K562 (cell line): ENCODE measurements at regions not wholly inside any gene's neighbourhood (a gene's known extent, or its start where the extent isn't known, plus 50 kb on each side); places are given as distances from the start of the nearest gene placed in this dataset.

ENCODE experiments used
- ATAC-seq: fragments of 200-7000 bp; cut with Tn5 transposase; 3 replicates; pipeline ENCODE4 v1.9.1; 2020; ENCODE audit warnings: moderate library complexity
- BruUV-seq: library from RNA; stranded (reverse); fragments of 400-500 nt; replicated peaks from 2 replicates; lab custom pipeline; 2021; lab: Mats Ljungman, UMichigan
- CTCF ChIA-PET: fragments of 300-600 bp; formaldehyde crosslinking; extraction: SDS; loops from one replicate; lab custom pipeline; 2021; ENCODE audit warnings: low intra/inter-chr PET ratio; lab: Yijun Ruan, JAX
- POLR2A ChIA-PET: fragments of 300-600, 350-650 bp; sonication (Branson Sonifier 250); formaldehyde crosslinking; extraction: SDS; loops from one replicate; lab custom pipeline; 2021; ENCODE audit warnings: antibody characterized with exemption, inconsistent platforms; lab: Yijun Ruan, JAX
- DNase-seq, 4 experiments: peaks; one replicate each; pipeline versions ENCODE4 v3.0.0 to v3.0.0-alpha.2; 2011 to 2018; ENCODE audit warnings: low spot score in 3 of 4, mixed read lengths in 3 of 4; ENCODE audit errors: extremely low read depth in 1 of 4
- FAIRE-seq: peaks from 2 replicates; lab custom pipeline; 2011; peaks lifted over from hg19 to GRCh38; lab: Jason Lieb, UNC
- H2AFZ ChIP-seq: 2 replicates; pipeline ENCODE4 v1.6.0; 2011; ENCODE audit warnings: low read depth, low read length, control low read depth, inconsistent platforms
- H3K27ac ChIP-seq: fragments of 200-600 bp; 3 replicates; pipeline ENCODE4 v1.8.0; 2011; ENCODE audit warnings: low read depth, mild to moderate bottlenecking, control low read depth, inconsistent platforms, low read length, moderate library complexity, mixed read lengths; ENCODE audit errors: extremely low read depth
- H3K27me3 ChIP-seq, 2 experiments: fragments of 300-600 bp in 1 of 2; 2 replicates in 1 of 2; 3 replicates in 1 of 2; pipeline versions ENCODE4 v1.6.0 to v1.8.0; 2011; ENCODE audit warnings: inconsistent platforms in 2 of 2, low read length in 2 of 2, mild to moderate bottlenecking in 1 of 2, mixed read lengths in 1 of 2, moderate library complexity in 1 of 2; ENCODE audit not compliant: control insufficient read depth in 2 of 2, insufficient read depth in 2 of 2
- H3K36me3 ChIP-seq: fragments of 300-600 bp; 3 replicates; pipeline ENCODE4 v1.8.0; 2011; ENCODE audit warnings: mild to moderate bottlenecking, low read length, inconsistent platforms; ENCODE audit not compliant: control insufficient read depth, insufficient read depth
- H3K4me1 ChIP-seq, 2 experiments: fragments of 200-600 bp in 1 of 2; replicated peaks in 1 of 2; 2 replicates in 1 of 2; 3 replicates in 1 of 2; pipeline versions ENCODE4 v1.5.1 to v1.8.0; 2011; ENCODE audit warnings: inconsistent platforms in 2 of 2, low read length in 2 of 2, mild to moderate bottlenecking in 1 of 2, mixed read lengths in 1 of 2, moderate library complexity in 1 of 2; ENCODE audit not compliant: control insufficient read depth in 2 of 2, insufficient read depth in 2 of 2
- H3K4me2 ChIP-seq: 2 replicates; pipeline ENCODE4 v1.6.1; 2011; ENCODE audit warnings: low read length, control low read depth, inconsistent platforms, mixed read lengths; ENCODE audit not compliant: insufficient read depth
- H3K4me3 ChIP-seq: fragments of 200-600 bp; sonication (generic), shearing (Covaris generic); 2 replicates; pipeline ENCODE4 v1.5.1; 2016; ENCODE audit warnings: control low read depth, inconsistent platforms
- H3K79me2 ChIP-seq: fragments of 200-600 bp; 3 replicates; pipeline ENCODE4 v1.8.0; 2011; ENCODE audit warnings: low read length, inconsistent platforms; ENCODE audit not compliant: control insufficient read depth, insufficient read depth
- H3K9ac ChIP-seq, 2 experiments: 2 replicates each; pipeline versions ENCODE4 v1.6.0 to v1.6.1; 2011; ENCODE audit warnings: low read depth in 2 of 2, low read length in 2 of 2, control low read depth in 1 of 2, inconsistent platforms in 1 of 2, mild to moderate bottlenecking in 1 of 2, mixed read lengths in 1 of 2; ENCODE audit not compliant: insufficient read depth in 1 of 2
- H3K9me1 ChIP-seq: one replicate; pipeline ENCODE4 v1.6.0; 2011; ENCODE audit warnings: inconsistent platforms, mild to moderate bottlenecking, low read length, moderate library complexity; ENCODE audit not compliant: control insufficient read depth, insufficient read depth
- H3K9me3 ChIP-seq: replicated peaks from 2 replicates; pipeline ENCODE4 v1.5.1; 2011; ENCODE audit warnings: low read depth, low read length, inconsistent platforms; ENCODE audit not compliant: control insufficient read depth, insufficient read depth
- H4K20me1 ChIP-seq: replicated peaks from 2 replicates; pipeline ENCODE4 v1.6.1; 2011; ENCODE audit warnings: low read length, inconsistent platforms, mixed read lengths; ENCODE audit not compliant: control insufficient read depth, insufficient read depth
- ARID2 ChIP-seq: fragments of 450-650 bp; IDR thresholded peaks from 2 replicates; pipeline ENCODE4 v1.6.1; 2017; ENCODE audit warnings: antibody characterized with exemption, mild to moderate bottlenecking
- CHD4 ChIP-seq: fragments of 200-600 bp; sonication (generic); IDR thresholded peaks from 3 replicates; pipeline ENCODE4 v1.6.1; 2012; ENCODE audit warnings: low read depth, mild to moderate bottlenecking, mixed read lengths, low read length, inconsistent platforms; ENCODE audit not compliant: insufficient read depth, insufficient replicate concordance, poor library complexity, severe bottlenecking
- IFI16 ChIP-seq: fragments of 250-450 bp; sonication (Bioruptor Pico); IDR thresholded peaks from 2 replicates; pipeline ENCODE4 v2.1.2; 2022; ENCODE audit warnings: mild to moderate bottlenecking, inconsistent platforms
- NFIC ChIP-seq: fragments of 450-650 bp; IDR thresholded peaks from 2 replicates; pipeline ENCODE4 v1.6.1; 2017; ENCODE audit warnings: mild to moderate bottlenecking, inconsistent platforms
- POLR2AphosphoS5 ChIP-seq: IDR thresholded peaks from 2 replicates; pipeline ENCODE4 v1.6.1; 2011; ENCODE audit warnings: mild to moderate bottlenecking, low read depth, low read length, moderate library complexity; ENCODE audit not compliant: control insufficient read depth, insufficient read depth
- POLR3A ChIP-seq: IDR thresholded peaks from 2 replicates; pipeline ENCODE4 v1.6.1; 2011; ENCODE audit warnings: borderline replicate concordance, mild to moderate bottlenecking, moderate library complexity; ENCODE audit not compliant: insufficient read length, insufficient read depth; ENCODE audit errors: extremely low read depth
- SIN3B ChIP-seq: fragments of 450-650 bp; IDR thresholded peaks from 2 replicates; pipeline ENCODE4 v1.6.1; 2017; ENCODE audit warnings: low read depth, mild to moderate bottlenecking, moderate library complexity
- SLC30A9 ChIP-seq: fragments of 250-450 bp; sonication (Bioruptor Pico); IDR thresholded peaks from 2 replicates; pipeline ENCODE4 v1.8.0; 2022; ENCODE audit warnings: mild to moderate bottlenecking, moderate library complexity
- SNRNP70 ChIP-seq: fragments of 200-400 bp; formaldehyde crosslinking; optimal IDR thresholded peaks from 2 replicates; pipeline ENCODE3; 2017; ENCODE audit warnings: low read depth, low read length
- SRSF9 ChIP-seq: fragments of 200-400 bp; formaldehyde crosslinking; IDR thresholded peaks from 2 replicates; pipeline ENCODE4 v1.6.1; 2017; ENCODE audit warnings: low read depth, low read length, borderline replicate concordance
- ZZZ3 ChIP-seq: fragments of 450-650 bp; IDR thresholded peaks from 2 replicates; pipeline ENCODE4 v1.6.1; 2016; ENCODE audit warnings: antibody characterized with exemption, mild to moderate bottlenecking, moderate library complexity
- WGBS: fragments of 100-300 bp; shearing (Covaris generic); methylation state at CpG from one replicate; pipeline ENCODE4 v1.1.6; 2016; ENCODE audit warnings: low coverage, mixed read lengths; ENCODE audit not compliant: insufficient coverage; ENCODE audit errors: missing lambda C conversion rate; 5-methylcytosine and 5-hydroxymethylcytosine counted together
- in situ Hi-C: fragments of 300-500 bp; cut with MboI; formaldehyde crosslinking; loops from 4 replicates; pipeline ENCODE4 v1.15.0; 2018; ENCODE audit warnings: inconsistent platforms, mixed read lengths
- intact Hi-C: fragments of 100-400 bp; cut with micrococcal nuclease; formaldehyde crosslinking; loops from 2 replicates; pipeline ENCODE4 v1.14.2; 2022
- TF ChIP-seq, protein P1 (sequence below): sonication (generic); IDR thresholded peaks from 2 replicates; pipeline ENCODE4 v1.6.1; 2016
- TF ChIP-seq, protein P2 (sequence below): fragments of 250-450 bp; sonication (Bioruptor Pico); IDR thresholded peaks from 2 replicates; pipeline ENCODE4 v1.4.0; 2020; ENCODE audit warnings: mild to moderate bottlenecking, moderate library complexity

DNA sequence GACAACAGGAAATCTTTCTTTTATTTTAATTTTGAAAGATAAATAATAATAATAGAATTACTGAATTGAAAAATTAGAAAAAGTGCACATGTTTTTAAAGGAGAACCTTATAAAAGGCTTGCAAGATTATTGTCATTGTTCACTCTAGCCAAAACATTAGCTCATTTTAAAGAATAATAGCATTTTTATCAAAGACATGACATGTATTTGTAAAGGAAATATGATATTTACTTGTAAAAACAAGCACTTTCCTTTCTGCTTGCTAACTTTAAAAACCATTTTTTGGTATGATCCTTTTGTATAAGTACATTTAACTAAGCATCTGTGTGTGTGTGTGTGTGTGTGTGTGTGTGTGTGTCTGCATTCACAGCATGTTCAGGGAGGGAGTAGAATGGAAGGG, 156.3 kb upstream of the C1orf87 start:
- no TSS peak for BruUV-seq
- no peaks in the 10 kb centered on the region for H3K36me3 ChIP-seq
- H3K27ac ChIP-seq, result no peak overlapping the region
- ATAC-seq (no peak), DNase-seq (no peak), FAIRE-seq (no peak)
- no peaks in the 10 kb centered on the region for H4K20me1 ChIP-seq
- ChIA-PET CTCF (no interaction called here), POLR2A (no interaction called here)
- no peaks in the 10 kb centered on the region; the same call in 1 of the 2 replicates for H3K9me3 ChIP-seq
- no peaks in the 10 kb centered on the region for H3K9me1 ChIP-seq
- H3K27me3 ChIP-seq, result no peaks in the 10 kb centered on the region
- intact Hi-C loops, result no loop called here
- H3K4me1 ChIP-seq, result no peaks in the 10 kb centered on the region
- no peak overlapping the region for H3K4me2 ChIP-seq
- H3K79me2 ChIP-seq, result no peaks in the 10 kb centered on the region
- H3K4me3 ChIP-seq, result no peak overlapping the region
- H2AFZ ChIP-seq, result no peak overlapping the region
- no peak overlapping the region for H3K9ac ChIP-seq
- TF ChIP-seq POLR2AphosphoS5 (no peak), SLC30A9 (CRISPR knock-in tag) (no peak), IFI16 (no peak)
- TF ChIP-seq, protein P1, sequence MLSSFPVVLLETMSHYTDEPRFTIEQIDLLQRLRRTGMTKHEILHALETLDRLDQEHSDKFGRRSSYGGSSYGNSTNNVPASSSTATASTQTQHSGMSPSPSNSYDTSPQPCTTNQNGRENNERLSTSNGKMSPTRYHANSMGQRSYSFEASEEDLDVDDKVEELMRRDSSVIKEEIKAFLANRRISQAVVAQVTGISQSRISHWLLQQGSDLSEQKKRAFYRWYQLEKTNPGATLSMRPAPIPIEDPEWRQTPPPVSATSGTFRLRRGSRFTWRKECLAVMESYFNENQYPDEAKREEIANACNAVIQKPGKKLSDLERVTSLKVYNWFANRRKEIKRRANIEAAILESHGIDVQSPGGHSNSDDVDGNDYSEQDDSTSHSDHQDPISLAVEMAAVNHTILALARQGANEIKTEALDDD, result no peak
- in situ Hi-C loops, result no loop called here

DNA sequence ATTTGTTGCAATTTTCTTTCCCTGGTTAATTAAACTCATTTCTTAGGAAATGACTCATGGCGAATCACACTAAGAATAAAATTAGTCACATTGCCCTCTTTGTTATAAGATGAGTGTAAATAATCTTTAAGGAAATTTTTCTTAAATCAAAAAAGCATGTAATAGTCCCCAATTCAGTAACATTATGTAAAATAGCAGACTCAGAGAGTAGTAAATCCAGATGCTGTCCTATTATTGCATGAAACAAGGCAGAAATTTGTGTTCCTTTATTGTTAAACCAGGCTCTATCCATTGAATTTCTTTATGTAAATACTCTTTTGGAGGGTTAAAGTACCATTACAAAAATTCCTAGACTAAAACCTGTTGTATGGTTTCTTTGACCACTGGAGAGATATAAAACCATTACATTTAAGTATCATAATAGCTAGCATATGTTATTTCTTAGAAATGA, 154.5 kb upstream of the C1orf87 start:
- no peaks in the 10 kb centered on the region; the same call in 1 of the 2 replicates for H3K9me3 ChIP-seq
- H2AFZ ChIP-seq, result no peak overlapping the region
- FAIRE-seq (no peak), ATAC-seq (no peak), DNase-seq (no peak)
- no peak overlapping the region for H3K9ac ChIP-seq
- H3K4me2 ChIP-seq, result no peak overlapping the region
- WGBS, result 0% methylated on average over 1 of the region's 1 CpG
- in situ Hi-C loops, result no loop called here
- H3K4me1 ChIP-seq, result no peaks in the 10 kb centered on the region
- no peak overlapping the region for H3K27ac ChIP-seq
- H3K36me3 ChIP-seq, result no peaks in the 10 kb centered on the region
- H4K20me1 ChIP-seq, result no peaks in the 10 kb centered on the region
- H3K79me2 ChIP-seq, result no peaks in the 10 kb centered on the region
- BruUV-seq, result no TSS peak
- CTCF ChIA-PET, result no interaction called here
- TF ChIP-seq SIN3B (no peak), NFIC (no peak), ZZZ3 (no peak), ARID2 (no peak), SNRNP70 (no peak), POLR3A (no peak), SRSF9 (no peak), CHD4 (no peak)
- TF ChIP-seq, protein P2, sequence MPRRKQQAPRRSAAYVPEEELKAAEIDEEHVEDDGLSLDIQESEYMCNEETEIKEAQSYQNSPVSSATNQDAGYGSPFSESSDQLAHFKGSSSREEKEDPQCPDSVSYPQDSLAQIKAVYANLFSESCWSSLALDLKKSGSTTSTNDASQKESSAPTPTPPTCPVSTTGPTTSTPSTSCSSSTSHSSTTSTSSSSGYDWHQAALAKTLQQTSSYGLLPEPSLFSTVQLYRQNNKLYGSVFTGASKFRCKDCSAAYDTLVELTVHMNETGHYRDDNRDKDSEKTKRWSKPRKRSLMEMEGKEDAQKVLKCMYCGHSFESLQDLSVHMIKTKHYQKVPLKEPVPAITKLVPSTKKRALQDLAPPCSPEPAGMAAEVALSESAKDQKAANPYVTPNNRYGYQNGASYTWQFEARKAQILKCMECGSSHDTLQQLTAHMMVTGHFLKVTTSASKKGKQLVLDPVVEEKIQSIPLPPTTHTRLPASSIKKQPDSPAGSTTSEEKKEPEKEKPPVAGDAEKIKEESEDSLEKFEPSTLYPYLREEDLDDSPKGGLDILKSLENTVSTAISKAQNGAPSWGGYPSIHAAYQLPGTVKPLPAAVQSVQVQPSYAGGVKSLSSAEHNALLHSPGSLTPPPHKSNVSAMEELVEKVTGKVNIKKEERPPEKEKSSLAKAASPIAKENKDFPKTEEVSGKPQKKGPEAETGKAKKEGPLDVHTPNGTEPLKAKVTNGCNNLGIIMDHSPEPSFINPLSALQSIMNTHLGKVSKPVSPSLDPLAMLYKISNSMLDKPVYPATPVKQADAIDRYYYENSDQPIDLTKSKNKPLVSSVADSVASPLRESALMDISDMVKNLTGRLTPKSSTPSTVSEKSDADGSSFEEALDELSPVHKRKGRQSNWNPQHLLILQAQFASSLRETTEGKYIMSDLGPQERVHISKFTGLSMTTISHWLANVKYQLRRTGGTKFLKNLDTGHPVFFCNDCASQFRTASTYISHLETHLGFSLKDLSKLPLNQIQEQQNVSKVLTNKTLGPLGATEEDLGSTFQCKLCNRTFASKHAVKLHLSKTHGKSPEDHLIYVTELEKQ (CRISPR knock-in tag), result no peak
- H3K27me3 ChIP-seq, result no peaks in the 10 kb centered on the region
- no peak overlapping the region for H3K4me3 ChIP-seq
- intact Hi-C loops, result no loop called here
- no peaks in the 10 kb centered on the region for H3K9me1 ChIP-seq
- POLR2A ChIA-PET, result no interaction called here
